GM10248 (cell line): ENCODE measurements at regions not wholly inside any gene's neighbourhood (a gene's known extent, or its start where the extent isn't known, plus 50 kb on each side); places are given as distances from the start of the nearest gene placed in this dataset.

Source experiments
- CTCF ChIA-PET: fragments of 300-600 bp; sonication (Branson Sonifier 250); formaldehyde crosslinking; extraction: SDS; loops from one replicate; lab custom pipeline; 2021; ENCODE audit warnings: antibody characterized with exemption; lab: Yijun Ruan, JAX
- POLR2A ChIA-PET: fragments of 350-650 bp; sonication (Branson Sonifier 250); formaldehyde crosslinking; extraction: SDS; loops from one replicate; lab custom pipeline; 2020; ENCODE audit warnings: antibody characterized with exemption; lab: Yijun Ruan, JAX
- DNase-seq: peaks from one replicate; pipeline ENCODE4 v3.0.0; 2012; ENCODE audit errors: extremely low spot score
- TF ChIP-seq, protein P1 (sequence below): IDR thresholded peaks from 2 replicates; pipeline ENCODE4 v1.5.1; 2012; ENCODE audit warnings: mild to moderate bottlenecking, low read depth; ENCODE audit errors: extremely low read depth, missing control alignments, control extremely low read depth

DNA sequence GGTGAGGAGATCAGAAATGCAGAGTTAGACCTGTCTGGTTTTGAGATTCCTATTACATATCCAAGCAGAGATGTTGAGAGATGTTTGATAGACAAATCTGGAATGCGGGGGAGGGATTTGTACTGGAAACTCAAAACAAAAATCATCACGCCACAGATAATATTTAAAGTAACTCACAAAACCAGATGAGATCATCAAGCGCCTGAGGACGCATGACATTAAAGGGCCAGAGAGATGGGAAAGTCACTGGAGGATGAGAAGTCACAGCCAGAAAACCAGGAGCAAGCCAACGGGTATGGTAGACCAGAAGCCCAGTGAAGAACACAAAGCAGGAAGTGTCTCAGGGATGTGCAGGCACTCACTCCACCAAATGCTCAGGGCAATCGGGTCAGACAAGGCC is 87.7 kb downstream of the DLL1 start:
- no peak for DNase-seq
- CTCF ChIA-PET = no interaction called here
- POLR2A ChIA-PET = no interaction called here
- TF ChIP-seq, protein P1, sequence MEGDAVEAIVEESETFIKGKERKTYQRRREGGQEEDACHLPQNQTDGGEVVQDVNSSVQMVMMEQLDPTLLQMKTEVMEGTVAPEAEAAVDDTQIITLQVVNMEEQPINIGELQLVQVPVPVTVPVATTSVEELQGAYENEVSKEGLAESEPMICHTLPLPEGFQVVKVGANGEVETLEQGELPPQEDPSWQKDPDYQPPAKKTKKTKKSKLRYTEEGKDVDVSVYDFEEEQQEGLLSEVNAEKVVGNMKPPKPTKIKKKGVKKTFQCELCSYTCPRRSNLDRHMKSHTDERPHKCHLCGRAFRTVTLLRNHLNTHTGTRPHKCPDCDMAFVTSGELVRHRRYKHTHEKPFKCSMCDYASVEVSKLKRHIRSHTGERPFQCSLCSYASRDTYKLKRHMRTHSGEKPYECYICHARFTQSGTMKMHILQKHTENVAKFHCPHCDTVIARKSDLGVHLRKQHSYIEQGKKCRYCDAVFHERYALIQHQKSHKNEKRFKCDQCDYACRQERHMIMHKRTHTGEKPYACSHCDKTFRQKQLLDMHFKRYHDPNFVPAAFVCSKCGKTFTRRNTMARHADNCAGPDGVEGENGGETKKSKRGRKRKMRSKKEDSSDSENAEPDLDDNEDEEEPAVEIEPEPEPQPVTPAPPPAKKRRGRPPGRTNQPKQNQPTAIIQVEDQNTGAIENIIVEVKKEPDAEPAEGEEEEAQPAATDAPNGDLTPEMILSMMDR = no peak

DNA sequence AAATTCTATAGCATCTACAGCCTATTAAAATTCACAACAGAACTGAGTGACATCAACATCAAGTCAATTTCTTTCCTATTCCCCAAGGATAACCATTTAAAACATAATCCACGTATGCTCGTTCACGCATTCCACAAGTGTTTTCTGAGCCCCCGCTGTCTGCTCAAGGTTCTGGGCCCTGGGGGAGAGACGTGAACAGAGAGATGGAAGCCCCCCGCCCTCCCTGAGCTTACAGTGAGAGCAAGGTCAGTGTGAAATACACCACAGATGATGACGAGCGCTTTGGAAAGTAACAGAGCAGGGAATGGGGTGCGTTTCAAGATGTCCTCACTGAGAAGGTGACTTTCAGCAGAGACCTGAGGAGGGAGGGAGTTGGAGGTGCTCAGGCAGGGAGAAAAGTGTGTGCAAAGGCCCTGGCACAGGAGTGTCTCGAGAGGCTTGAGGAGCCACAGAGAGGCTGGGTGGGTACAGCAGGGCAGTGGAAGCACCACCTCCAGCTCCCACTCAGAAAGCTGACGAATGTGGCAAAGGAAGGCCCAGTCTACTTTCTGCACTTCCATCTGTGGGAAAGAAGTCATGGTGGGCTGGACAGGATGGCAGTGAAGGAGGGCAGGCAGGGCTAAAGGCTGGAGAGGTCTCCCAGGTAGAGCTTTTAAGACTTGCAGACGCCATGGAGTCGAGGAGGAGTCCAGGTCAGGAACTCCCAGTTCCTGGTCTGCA is 88.3 kb downstream of the DLL1 start:
- CTCF ChIA-PET = no interaction called here
- POLR2A ChIA-PET = no interaction called here
- TF ChIP-seq, protein P1 = no peak
- no peak for DNase-seq

DNA sequence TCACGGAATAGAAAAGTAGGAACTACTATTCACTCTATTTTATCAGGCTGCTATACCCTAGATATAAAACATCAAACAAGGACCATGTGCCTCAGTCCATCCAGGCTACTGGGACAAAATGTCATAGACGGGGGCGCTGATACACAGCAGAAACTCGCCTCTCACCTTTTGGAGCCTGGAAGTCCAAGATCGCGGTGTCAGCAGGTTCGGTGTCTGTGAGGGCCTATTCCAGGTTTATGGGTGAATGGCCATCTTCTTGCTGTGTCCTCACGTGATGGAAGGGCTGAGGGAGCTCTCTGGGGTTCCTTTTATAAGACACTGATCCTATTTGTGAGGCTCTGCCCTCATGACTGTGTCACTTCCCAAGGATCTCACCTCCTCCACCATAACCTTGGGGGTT is 89.5 kb downstream of the DLL1 start:
- DNase-seq = no peak
- CTCF ChIA-PET = no interaction called here
- POLR2A ChIA-PET = no interaction called here
- TF ChIP-seq, protein P1 = no peak

DNA sequence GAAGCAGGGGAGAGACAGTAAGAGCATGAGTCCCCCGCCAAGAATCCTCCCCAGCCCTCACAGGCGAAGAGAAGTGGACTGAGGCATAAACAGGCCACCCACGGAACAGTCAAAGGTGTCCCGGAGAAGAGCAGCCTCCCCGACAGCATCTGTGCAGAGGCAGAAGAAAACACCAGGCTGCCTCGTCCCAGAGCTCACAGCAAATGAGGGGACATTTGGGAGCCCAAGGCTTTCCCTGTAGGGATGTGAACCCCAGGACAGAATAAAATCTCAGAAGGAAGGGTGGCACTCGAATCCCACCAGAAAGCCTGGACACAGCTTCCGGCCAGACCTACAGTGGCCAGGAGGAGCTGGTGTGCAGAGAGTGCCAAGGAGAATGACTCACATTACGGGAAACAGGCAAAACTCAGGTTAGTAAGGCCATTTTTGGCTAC is 90.4 kb downstream of the DLL1 start:
- TF ChIP-seq, protein P1 = no peak
- no peak for DNase-seq
- POLR2A ChIA-PET = no interaction called here
- CTCF ChIA-PET = no interaction called here

DNA sequence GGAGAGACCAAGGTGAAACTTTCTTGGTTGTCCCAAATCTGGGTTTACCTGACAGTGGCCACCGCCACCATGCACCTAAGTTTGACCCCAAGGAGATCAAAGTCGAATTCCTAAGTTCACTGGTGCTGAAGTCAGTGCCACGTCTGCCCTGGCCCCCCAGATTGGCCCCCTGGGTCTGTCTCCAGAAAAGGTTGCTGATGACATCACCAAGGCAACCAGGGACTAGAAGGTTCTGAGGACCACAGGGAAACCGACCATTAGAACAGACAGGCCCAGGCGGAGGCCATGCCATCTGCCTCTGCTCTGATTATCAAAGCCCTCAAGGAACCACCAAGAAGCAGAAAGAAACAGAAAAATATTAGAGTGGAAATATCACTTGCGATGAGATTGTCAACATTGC is 91.2 kb downstream of the DLL1 start:
- no peak for DNase-seq
- CTCF ChIA-PET = no interaction called here
- POLR2A ChIA-PET = no interaction called here
- TF ChIP-seq, protein P1 = no peak

DNA sequence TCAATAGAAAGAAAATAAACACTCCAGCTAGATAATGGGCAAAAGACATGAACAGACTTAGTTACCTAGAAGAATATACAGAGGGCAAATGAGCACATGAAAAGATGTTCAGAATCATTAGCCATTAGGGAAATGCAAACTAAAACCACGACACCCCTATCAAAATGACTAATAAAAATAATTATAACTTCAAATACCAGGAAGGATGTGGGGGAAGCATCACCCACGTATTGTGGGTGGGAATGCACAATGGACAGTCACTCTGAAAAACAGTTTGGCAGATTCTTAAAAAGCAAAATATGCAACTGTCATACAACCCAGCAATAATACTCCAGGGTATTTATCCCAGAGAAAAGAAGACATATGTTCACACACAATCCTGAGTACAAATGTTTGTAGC is 92.6 kb downstream of the DLL1 start:
- POLR2A ChIA-PET = no interaction called here
- TF ChIP-seq, protein P1 = no peak
- CTCF ChIA-PET = interaction anchor here (1.3 kb wide), 1 partner anchor 367 kb away, joined by 3 read pairs; no protein-coding TSS in a partner anchor

More for the DNA sequence above, 92.6 kb downstream of the DLL1 start:
- DNase-seq = no peak
